Endodermal cell (in vitro differentiated cells): ENCODE measurements at regions not wholly inside any gene's neighbourhood (a gene's known extent, or its start where the extent isn't known, plus 50 kb on each side); places are given as distances from the start of the nearest gene placed in this dataset.

ENCODE experiments used
- DNase-seq: peaks from one replicate; pipeline ENCODE4 v3.0.0-alpha.2; 2017
- H3K27ac ChIP-seq: 2 replicates; pipeline ENCODE4 v1.5.1; 2013; ENCODE audit warnings: mild to moderate bottlenecking, low read depth, low read length, moderate library complexity
- H3K27me3 ChIP-seq: 2 replicates; pipeline ENCODE4 v1.6.1; 2013; ENCODE audit warnings: mild to moderate bottlenecking, low read length, moderate library complexity; ENCODE audit not compliant: insufficient read depth, control insufficient read depth, poor library complexity, severe bottlenecking
- H3K36me3 ChIP-seq: 2 replicates; pipeline ENCODE4 v1.7.0; 2013; ENCODE audit warnings: mild to moderate bottlenecking, low read length, moderate library complexity; ENCODE audit not compliant: control insufficient read depth, insufficient read depth
- H3K4me1 ChIP-seq: one replicate; pipeline ENCODE4 v1.7.0; 2013; ENCODE audit warnings: low read length; ENCODE audit not compliant: control insufficient read depth, insufficient read depth
- H3K4me3 ChIP-seq: 2 replicates; pipeline ENCODE4 v1.5.1; 2013; ENCODE audit warnings: mild to moderate bottlenecking, low read length, moderate library complexity
- H3K9ac ChIP-seq: 2 replicates; pipeline ENCODE4 v1.6.1; 2013; ENCODE audit warnings: mild to moderate bottlenecking, low read length, moderate library complexity; ENCODE audit not compliant: poor library complexity, severe bottlenecking; ENCODE audit errors: extremely low read depth
- H3K9me3 ChIP-seq: 2 replicates; pipeline ENCODE4 v1.6.1; 2013; ENCODE audit warnings: mild to moderate bottlenecking, low read length, moderate library complexity; ENCODE audit not compliant: control insufficient read depth
- H3K27ac Mint-ChIP-seq: 2 replicates; pipeline ENCODE4 v1.8.0; 2020; ENCODE audit warnings: mixed read lengths
- H3K27me3 Mint-ChIP-seq: 2 replicates; pipeline ENCODE4 v1.8.0; 2021; ENCODE audit warnings: mild to moderate bottlenecking, mixed read lengths; ENCODE audit not compliant: insufficient read depth
- H3K36me3 Mint-ChIP-seq: 2 replicates; pipeline ENCODE4 v1.8.0; 2020; ENCODE audit warnings: low read depth, mixed read lengths
- H3K4me1 Mint-ChIP-seq: 2 replicates; pipeline ENCODE4 v1.8.0; 2020; ENCODE audit warnings: mixed read lengths
- H3K4me3 Mint-ChIP-seq: 2 replicates; pipeline ENCODE4 v1.8.0; 2020; ENCODE audit warnings: mild to moderate bottlenecking, moderate library complexity, mixed read lengths
- H3K9me3 Mint-ChIP-seq: 2 replicates; pipeline ENCODE4 v1.8.0; 2020; ENCODE audit warnings: mild to moderate bottlenecking, mixed read lengths
- WGBS, 2 experiments: methylation state at CpG; one replicate each; pipeline versions ENCODE4 v1.1.5 to v1.1.7; 2013; ENCODE audit warnings: missing lambda C conversion rate in 2 of 2, mixed read lengths in 1 of 2; ENCODE audit not compliant: insufficient coverage in 1 of 2, insufficient read length in 1 of 2; 5-methylcytosine and 5-hydroxymethylcytosine counted together
- TF ChIP-seq, protein P1 (sequence below): fragments of 200-600 bp; sonication (generic); conservative IDR thresholded peaks from 2 replicates; pipeline ENCODE4 v1.5.0; 2021; ENCODE audit warnings: antibody characterized with exemption, mild to moderate bottlenecking

DNA sequence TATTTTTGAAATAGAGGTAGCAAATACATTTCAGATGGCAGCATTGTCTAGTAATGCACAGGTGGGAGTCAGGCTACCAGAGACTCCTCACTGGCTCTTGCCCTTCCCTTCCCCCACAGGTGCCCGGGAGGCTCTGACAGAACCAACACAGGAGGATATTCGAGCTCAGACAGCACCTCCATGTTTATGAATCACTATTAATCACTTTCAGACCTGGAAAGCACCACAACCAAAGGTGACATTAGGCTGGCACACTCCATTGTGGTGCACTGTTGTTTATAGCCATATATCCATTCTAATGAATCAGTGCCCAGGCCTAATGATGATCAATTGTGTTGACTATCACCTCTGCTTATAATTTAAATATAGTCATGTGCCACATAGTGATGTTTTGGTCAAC lies 107.8 kb upstream of the NAMPT start:
- Histone ChIP-seq H3K9me3 (no peaks in the 10 kb centered on the region), H3K36me3 (no peaks in the 10 kb centered on the region), H3K4me3 (no peak overlapping the region), H3K27me3 (no peaks in the 10 kb centered on the region), H3K27ac (no peak overlapping the region), H3K4me1 (no peaks in the 10 kb centered on the region), H3K9ac (no peak overlapping the region)
- H3K9me3 Mint-ChIP-seq, result peaks cover 2% of the 10 kb centered on the region
- TF ChIP-seq, protein P1, sequence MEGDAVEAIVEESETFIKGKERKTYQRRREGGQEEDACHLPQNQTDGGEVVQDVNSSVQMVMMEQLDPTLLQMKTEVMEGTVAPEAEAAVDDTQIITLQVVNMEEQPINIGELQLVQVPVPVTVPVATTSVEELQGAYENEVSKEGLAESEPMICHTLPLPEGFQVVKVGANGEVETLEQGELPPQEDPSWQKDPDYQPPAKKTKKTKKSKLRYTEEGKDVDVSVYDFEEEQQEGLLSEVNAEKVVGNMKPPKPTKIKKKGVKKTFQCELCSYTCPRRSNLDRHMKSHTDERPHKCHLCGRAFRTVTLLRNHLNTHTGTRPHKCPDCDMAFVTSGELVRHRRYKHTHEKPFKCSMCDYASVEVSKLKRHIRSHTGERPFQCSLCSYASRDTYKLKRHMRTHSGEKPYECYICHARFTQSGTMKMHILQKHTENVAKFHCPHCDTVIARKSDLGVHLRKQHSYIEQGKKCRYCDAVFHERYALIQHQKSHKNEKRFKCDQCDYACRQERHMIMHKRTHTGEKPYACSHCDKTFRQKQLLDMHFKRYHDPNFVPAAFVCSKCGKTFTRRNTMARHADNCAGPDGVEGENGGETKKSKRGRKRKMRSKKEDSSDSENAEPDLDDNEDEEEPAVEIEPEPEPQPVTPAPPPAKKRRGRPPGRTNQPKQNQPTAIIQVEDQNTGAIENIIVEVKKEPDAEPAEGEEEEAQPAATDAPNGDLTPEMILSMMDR, result no peak
- WGBS, 2 experiments, result 83% methylated on average over 2 of the region's 2 CpGs; no CpG with 5 or more reads in 1 of the 2 experiments
- no peaks in the 10 kb centered on the region for H3K27me3 Mint-ChIP-seq
- no peak overlapping the region for H3K27ac Mint-ChIP-seq
- H3K4me1 Mint-ChIP-seq, result no peaks in the 10 kb centered on the region
- DNase-seq, result no peak
- no peak overlapping the region for H3K4me3 Mint-ChIP-seq
- H3K36me3 Mint-ChIP-seq, result no peaks in the 10 kb centered on the region

DNA sequence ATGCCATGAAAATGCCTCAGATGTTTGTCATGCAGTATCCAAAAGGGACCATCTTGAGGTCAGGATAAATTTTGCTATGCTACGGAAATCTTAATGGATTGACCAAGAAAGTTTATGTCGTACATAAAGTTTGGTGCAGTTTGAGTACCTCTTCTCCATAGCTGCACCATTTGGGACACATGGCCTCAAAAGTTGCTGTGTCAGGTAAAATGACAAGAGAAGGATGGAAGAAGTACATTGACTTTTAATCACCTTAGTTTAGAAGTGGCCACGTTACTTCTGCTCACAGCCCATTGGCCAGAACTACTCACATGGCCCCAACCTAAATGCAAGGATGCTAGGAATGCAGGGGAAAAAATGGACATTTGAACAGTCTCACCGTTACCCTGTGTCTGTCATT lies 107.4 kb upstream of the NAMPT start:
- Histone ChIP-seq H3K36me3 (no peaks in the 10 kb centered on the region), H3K4me1 (no peaks in the 10 kb centered on the region), H3K9me3 (no peaks in the 10 kb centered on the region), H3K27ac (no peak overlapping the region), H3K9ac (no peak overlapping the region), H3K27me3 (no peaks in the 10 kb centered on the region), H3K4me3 (no peak overlapping the region)
- Mint-ChIP-seq H3K4me1 (no peaks in the 10 kb centered on the region), H3K4me3 (no peak overlapping the region), H3K9me3 (peaks cover 3% of the 10 kb centered on the region), H3K27ac (no peak overlapping the region), H3K36me3 (no peaks in the 10 kb centered on the region), H3K27me3 (no peaks in the 10 kb centered on the region)
- TF ChIP-seq, protein P1, result no peak
- WGBS, 2 experiments, result 91 to 92% methylated on average over 2 to 4 of the region's 4 CpGs
- no peak for DNase-seq

DNA sequence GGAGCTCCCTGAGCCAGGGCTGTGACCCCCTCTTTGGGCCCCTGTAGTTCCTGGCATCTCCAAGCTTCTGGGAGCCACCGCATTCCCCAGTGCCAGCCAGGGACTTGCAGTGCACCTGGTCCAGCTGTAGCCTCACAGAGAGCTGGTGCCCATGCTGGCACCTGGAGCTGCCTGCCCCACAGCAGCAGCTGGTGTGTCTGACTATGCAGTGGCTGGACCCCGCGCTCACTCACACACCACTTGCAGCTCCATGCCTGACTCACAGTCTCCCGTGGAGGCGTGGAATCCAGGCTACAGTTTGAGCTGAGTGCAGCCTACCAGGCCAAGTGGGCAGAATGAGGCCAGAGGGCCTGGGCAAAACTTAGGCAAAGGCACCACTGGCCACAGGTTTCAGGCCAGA lies 102.2 kb upstream of the NAMPT start:
- DNase-seq, result no peak
- Histone ChIP-seq H3K36me3 (no peaks in the 10 kb centered on the region), H3K4me1 (no peaks in the 10 kb centered on the region), H3K9ac (no peak overlapping the region), H3K4me3 (no peak overlapping the region), H3K27ac (no peak overlapping the region), H3K9me3 (peaks cover 8% of the 10 kb centered on the region), H3K27me3 (no peaks in the 10 kb centered on the region)
- Mint-ChIP-seq H3K36me3 (no peaks in the 10 kb centered on the region), H3K9me3 (peaks cover 2% of the 10 kb centered on the region), H3K4me3 (no peak overlapping the region), H3K27ac (no peak overlapping the region), H3K4me1 (no peaks in the 10 kb centered on the region), H3K27me3 (no peaks in the 10 kb centered on the region)
- TF ChIP-seq, protein P1, result no peak
- WGBS, 2 experiments, result 90 to 91% methylated on average over 5 of the region's 5 CpGs
